NOMO-1 treated with dmso at 0.1 percent for 144 hours (cell line): ENCODE measurements at regions not wholly inside any gene's neighbourhood (a gene's known extent, or its start where the extent isn't known, plus 50 kb on each side); places are given as distances from the start of the nearest gene placed in this dataset.
"Not testable (repeated sequence)": the region's sequence is repeated elsewhere in the genome, so short reads cannot be mapped to it uniquely, and the experiment has no call there.

Experiments used
- DNase-seq: peaks from one replicate; lab custom pipeline; 2025; ENCODE audit not compliant: unreplicated experiment; lab: John Stamatoyannopoulos, UW

DNA sequence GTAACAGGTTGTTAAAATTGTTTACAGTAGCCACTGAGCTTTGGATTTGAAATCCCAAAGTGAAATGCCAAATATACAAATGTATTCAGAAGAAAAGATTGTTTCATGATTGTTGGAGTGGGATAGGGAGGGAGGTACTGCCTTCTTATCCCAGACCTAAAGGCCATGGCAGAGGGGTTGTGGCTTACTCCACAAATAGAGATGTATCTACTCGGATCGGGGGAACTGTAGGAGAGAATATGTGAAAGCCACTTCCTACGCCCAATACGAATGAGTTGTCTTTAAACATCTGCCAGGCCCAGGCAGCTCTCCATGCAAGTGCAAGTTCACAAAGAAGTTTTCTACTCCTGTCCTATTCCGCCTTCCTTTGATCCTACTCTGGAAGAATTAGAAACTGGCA lies 150.2 kb upstream of the PRSS12 start:
- not testable (repeated sequence) for DNase-seq

- not testable (repeated sequence) for DNase-seq
Observed at GRCh38 chr4:118504927-118505326, 152.1 kb upstream of the PRSS12 start.

- not testable (repeated sequence) for DNase-seq
Observed at GRCh38 chr4:118505491-118505890, 152.7 kb upstream of the PRSS12 start.

- DNase-seq = not testable (repeated sequence)
Observed at GRCh38 chr4:118512870-118513269, 160.1 kb upstream of the PRSS12 start.

DNA sequence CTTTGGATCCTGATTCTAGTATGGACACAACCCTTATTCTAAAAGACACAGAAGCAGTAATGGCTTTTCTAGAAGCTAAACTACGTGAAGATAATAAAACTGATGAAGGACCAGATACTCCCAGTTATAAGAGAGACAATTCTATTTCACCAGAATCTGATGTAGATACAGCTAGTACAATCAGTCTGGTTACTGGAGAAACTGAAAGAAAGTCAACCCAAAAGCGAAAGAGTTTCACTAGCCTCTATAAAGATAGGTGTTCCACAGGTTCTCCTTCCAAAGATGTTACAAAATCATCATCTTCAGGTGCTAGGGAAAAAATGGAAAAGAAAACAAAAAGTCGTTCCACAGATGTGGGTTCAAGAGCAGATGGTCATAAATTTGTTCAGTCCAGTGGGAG lies 161.5 kb upstream of the PRSS12 start:
- DNase-seq = not testable (repeated sequence)

DNA sequence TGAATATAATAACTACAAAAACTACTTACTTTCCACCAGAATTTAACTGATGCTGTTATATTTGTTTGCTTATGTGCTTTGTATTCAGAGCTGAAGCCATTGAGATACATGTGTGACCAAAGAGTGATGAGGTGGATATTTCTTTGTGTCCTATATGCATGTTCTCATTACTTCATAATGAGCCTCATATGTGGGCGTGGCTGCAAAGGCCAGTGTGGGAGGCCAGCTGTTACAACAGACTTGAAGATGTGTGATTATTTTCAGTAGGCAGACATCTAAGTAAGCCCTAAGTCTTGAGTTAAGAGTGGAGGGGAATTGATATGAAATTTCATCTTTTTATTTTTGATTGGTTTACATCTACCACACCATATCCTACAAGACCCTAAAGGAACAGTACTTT lies 163.3 kb upstream of the PRSS12 start:
- DNase-seq = not testable (repeated sequence)

GRCh38 chr4:118530107-118530506 lies 155.1 kb upstream of the METTL14 start:
- not testable (repeated sequence) for DNase-seq

DNA sequence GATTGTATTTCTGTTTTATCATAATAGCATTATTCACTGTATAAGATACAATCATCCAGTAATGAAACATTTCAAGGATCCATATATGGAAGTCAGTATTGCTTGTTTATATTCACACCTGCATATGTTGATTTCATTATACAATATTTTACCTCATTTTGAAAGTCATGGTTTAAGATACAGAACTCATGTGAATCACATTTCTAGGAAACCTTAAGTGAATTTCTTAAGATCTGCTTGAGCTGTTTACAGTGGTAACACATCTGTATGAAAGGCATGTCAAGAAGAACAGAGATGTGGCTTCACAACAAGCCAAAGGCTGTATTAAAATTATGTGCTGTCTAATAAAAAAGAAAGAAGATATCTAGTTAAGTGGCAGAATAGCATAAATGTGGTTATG lies 153.2 kb upstream of the METTL14 start:
- not testable (repeated sequence) for DNase-seq

DNA sequence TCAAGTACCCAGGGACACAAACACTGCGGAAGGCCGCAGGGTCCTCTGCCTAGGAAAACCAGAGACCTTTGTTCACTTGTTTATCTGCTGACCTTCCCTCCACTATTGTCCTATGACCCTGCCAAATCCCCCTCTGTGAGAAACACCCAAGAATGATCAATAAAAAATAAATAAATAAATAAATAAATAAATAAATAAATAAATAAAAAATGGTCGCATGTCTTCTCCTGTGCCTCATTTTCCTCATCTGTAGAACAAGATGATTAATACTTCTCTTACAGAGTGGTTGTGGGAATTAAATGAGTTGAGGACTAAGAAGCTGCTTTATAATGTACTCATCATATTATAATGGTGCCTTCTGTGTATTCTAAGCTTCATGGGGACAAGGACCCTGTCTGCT lies 149.4 kb upstream of the METTL14 start:
- not testable (repeated sequence) for DNase-seq

- not testable (repeated sequence) for DNase-seq
Observed at GRCh38 chr4:118539412-118540077, 145.6 kb upstream of the METTL14 start.

DNA sequence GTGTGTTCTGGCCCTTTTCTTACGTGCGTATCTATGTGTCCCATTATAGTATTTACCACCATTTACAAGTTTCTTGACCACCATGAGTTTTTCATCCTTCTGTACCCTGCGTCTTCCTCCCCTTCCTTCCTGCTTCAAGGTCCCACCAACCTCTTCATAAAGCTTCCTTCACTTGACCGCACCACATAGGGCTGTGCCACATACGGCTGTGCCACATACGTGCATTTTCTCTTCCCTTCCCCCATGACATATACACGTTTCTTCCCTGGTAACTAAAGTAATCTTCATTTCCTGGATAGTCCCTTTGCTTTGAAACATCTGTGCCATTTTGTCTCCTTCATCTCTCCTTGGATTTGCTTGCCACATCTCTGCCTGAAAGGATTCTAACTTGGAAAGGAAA lies 128.6 kb upstream of the METTL14 start:
- not testable (repeated sequence) for DNase-seq

DNA sequence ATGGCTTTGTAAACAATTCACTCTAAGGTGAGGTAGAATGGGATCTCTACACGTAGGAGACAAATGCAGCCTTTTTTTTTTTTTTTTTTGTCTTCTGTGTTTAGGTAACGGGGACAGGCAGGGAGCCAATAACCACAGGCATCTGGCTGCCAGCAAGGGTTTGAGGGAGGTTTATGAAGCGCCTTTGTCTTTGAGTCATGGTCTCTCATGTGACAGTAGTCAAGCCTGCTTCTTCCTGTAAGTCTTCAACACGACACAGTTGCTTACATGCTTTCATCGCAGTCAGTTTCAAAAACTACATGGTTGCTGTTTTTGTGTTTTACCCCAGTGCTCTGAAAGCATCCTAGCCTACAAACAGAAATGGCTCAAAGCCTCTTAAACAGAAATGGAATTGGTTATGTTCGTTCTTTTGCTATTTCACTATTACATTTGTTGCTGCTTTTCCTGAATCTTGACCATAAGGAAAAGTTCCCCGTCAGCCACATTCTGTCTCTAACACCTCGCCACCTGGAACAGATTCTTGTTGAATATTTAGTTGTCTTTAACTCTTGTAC lies 127.8 kb upstream of the METTL14 start:
- no peak for DNase-seq

- DNase-seq = not testable (repeated sequence)
Observed at GRCh38 chr4:118558188-118558587, 127.0 kb upstream of the METTL14 start.

DNA sequence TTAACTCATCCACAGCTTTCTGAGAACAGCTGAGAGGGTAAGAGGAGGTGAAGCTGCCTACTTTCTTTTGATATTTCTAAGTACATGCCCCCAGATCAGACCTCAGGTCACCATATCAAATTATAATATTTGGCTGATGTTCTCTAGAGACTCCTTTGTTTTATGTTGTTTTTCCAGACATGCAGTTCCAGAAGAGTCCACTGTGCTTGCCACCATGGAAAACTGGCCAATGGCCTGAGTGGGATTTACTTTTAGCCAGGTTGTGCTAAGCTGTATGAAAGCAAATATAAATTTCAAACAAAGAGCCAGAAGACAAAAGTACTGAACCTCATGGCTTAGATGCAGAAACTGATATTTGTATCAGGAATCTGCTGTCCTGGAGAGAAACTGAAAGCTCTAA lies 123.6 kb upstream of the METTL14 start:
- DNase-seq = not testable (repeated sequence)

GRCh38 chr4:118566003-118566513 lies 119.1 kb upstream of the METTL14 start:
- DNase-seq = peak; percentile 1

DNA sequence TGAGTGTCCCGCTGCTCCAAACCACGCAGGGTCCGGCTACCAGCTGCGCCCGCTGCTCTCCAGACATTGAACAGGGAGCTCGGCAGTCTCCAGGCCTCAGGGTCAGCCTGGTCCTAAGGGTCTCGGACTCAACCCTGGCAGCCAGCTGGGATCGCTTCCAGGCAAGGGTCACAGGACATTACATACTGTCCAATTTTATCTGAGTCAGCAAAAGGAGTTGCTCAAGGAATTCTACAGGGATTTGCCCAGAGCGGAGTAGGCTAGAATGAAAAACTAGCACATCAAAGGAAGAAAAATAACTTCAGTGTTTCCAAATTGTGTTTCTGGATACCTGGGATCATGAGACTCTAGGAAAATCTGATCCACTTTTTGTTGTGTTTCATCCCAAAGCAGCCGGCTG lies 112.2 kb upstream of the METTL14 start:
- DNase-seq = not testable (repeated sequence)

DNA sequence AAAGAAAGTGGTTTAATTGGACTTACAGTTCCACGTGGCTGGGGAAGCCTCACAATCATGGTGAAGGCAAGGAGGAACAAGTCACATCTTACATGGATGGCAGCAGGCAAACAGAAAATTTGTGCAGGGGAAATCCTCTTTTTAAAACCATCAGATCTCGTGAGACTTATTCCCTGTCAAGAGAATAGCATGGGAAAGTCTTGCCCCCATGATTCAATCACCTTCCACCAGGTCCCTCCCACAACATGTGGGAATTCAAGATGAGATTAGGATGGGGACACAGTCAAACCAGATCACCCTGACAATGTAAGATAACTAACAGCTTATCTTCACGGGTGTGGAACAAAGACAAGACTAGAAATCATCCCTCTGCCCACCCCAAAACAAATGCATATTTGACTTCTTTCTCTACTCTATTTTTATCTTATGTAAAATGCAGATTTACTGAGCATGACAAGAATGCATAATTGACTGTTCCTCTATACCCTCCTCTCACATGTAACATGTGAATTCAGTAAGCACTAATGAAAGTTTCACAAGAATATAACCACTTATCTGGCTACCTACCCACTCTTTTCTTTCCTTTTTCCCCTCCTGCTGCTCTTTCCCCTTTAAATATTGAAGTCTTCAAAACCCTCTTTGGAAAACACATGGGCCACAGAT lies 110.8 kb upstream of the METTL14 start:
- DNase-seq = not testable (repeated sequence)

- not testable (repeated sequence) for DNase-seq
Observed at GRCh38 chr4:118575057-118575456, 110.1 kb upstream of the METTL14 start.

GRCh38 chr4:118575726-118576125 lies 109.5 kb upstream of the METTL14 start:
- DNase-seq = not testable (repeated sequence)

DNA sequence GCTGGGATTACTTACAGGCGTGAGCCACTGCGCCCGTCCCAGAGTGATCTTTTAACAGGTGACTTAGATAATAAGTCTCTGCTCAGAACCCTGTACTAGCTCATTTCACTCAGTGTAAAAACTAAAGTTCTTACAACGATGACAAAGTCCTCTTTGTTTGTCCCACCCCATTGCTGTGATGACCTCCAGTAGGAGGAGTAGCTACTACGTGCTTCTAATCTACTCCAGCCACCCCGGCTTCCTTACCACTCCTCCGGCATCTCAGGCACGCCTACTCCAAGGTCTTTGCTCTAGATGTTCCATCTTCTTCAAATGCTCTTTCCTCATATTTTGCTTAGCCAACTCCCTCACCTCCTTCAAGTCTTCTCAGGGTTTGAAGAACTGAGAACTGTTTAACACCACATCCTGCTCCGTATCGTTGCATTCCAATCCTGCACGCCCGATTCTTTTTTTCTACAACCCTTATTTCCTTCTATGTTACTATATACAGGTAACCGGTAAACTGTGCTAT lies 108.4 kb upstream of the METTL14 start:
- not testable (repeated sequence) for DNase-seq

- no peak for DNase-seq
Observed at GRCh38 chr4:118585015-118585414, 100.2 kb upstream of the METTL14 start.

DNA sequence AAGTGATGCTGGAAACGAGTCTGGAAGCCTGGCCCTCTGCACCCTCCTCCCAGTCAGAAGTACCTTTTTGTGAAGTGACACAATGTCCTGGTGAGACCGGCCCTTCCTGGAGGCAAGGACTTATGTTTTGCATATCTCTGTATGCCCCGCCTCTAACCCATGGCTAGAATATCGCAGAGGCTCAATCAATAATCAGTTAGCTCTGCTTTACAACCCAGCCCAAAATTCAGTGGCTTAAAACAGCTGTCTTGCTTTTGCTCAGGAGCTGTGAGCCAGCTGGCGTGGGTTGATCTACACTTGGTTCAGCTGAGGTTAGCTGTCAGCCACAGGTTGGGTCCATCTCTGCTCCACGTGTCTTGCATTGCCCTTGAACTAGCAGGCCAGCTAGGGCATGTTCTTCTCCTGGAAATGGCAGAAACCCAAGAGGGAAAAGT lies 98.8 kb upstream of the METTL14 start:
- DNase-seq = no peak
